RWPE2 (cell line): ENCODE measurements at regions not wholly inside any gene's neighbourhood (a gene's known extent, or its start where the extent isn't known, plus 50 kb on each side); places are given as distances from the start of the nearest gene placed in this dataset.

Experiments
- ATAC-seq: fragments of 200-7000 bp; cut with Tn5 transposase; 3 replicates; pipeline ENCODE4 v1.9.1; 2021; ENCODE audit warnings: low read depth
- DNase-seq: peaks from one replicate; pipeline ENCODE4 v3.0.0-alpha.2; 2020; ENCODE audit warnings: low spot score
- H3K27ac ChIP-seq: fragments of 450-650 bp; 2 replicates; pipeline ENCODE4 v1.5.1; 2017; ENCODE audit warnings: mild to moderate bottlenecking; ENCODE audit not compliant: poor library complexity, severe bottlenecking
- H3K27me3 ChIP-seq: fragments of 250-450 bp; sonication (Bioruptor Pico); 2 replicates; pipeline ENCODE4 v1.5.1; 2021; ENCODE audit warnings: mild to moderate bottlenecking, moderate library complexity; ENCODE audit not compliant: insufficient read depth, poor library complexity, severe bottlenecking
- H3K36me3 ChIP-seq: fragments of 250-450 bp; sonication (Bioruptor Pico); 2 replicates; pipeline ENCODE4 v1.5.1; 2020; ENCODE audit warnings: low read depth, mild to moderate bottlenecking, moderate library complexity
- H3K4me1 ChIP-seq: fragments of 250-450 bp; sonication (Bioruptor Pico); 2 replicates; pipeline ENCODE4 v1.5.1; 2021; ENCODE audit warnings: mild to moderate bottlenecking, moderate library complexity; ENCODE audit not compliant: insufficient read depth, poor library complexity, severe bottlenecking
- H3K4me3 ChIP-seq: fragments of 250-450 bp; sonication (Bioruptor Pico); 2 replicates; pipeline ENCODE4 v1.5.1; 2021; ENCODE audit warnings: mild to moderate bottlenecking, moderate library complexity; ENCODE audit not compliant: severe bottlenecking
- H3K9me3 ChIP-seq: fragments of 250-450 bp; sonication (Bioruptor Pico); 2 replicates; pipeline ENCODE4 v1.5.1; 2021; ENCODE audit warnings: mild to moderate bottlenecking, moderate library complexity; ENCODE audit not compliant: severe bottlenecking
- TF ChIP-seq, protein P1 (sequence below): fragments of 450-650 bp; IDR thresholded peaks from one replicate; pipeline ENCODE4 v1.5.1; 2017; ENCODE audit warnings: mild to moderate bottlenecking, moderate library complexity; ENCODE audit not compliant: poor library complexity, severe bottlenecking

- DNase-seq (no peak), ATAC-seq (no peak)
- no peak overlapping the region for H3K4me3 ChIP-seq
- no peak overlapping the region for H3K27ac ChIP-seq
- H3K4me1 ChIP-seq: peaks cover 4% of the 10 kb centered on the region
- no peaks in the 10 kb centered on the region for H3K36me3 ChIP-seq
- no peaks in the 10 kb centered on the region for H3K9me3 ChIP-seq
- H3K27me3 ChIP-seq: no peaks in the 10 kb centered on the region
- TF ChIP-seq, protein P1, sequence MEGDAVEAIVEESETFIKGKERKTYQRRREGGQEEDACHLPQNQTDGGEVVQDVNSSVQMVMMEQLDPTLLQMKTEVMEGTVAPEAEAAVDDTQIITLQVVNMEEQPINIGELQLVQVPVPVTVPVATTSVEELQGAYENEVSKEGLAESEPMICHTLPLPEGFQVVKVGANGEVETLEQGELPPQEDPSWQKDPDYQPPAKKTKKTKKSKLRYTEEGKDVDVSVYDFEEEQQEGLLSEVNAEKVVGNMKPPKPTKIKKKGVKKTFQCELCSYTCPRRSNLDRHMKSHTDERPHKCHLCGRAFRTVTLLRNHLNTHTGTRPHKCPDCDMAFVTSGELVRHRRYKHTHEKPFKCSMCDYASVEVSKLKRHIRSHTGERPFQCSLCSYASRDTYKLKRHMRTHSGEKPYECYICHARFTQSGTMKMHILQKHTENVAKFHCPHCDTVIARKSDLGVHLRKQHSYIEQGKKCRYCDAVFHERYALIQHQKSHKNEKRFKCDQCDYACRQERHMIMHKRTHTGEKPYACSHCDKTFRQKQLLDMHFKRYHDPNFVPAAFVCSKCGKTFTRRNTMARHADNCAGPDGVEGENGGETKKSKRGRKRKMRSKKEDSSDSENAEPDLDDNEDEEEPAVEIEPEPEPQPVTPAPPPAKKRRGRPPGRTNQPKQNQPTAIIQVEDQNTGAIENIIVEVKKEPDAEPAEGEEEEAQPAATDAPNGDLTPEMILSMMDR: no peak
These were observed 122.0 kb downstream of the BOD1 start for GRCh38 chr5:173494446-173494845.

DNA sequence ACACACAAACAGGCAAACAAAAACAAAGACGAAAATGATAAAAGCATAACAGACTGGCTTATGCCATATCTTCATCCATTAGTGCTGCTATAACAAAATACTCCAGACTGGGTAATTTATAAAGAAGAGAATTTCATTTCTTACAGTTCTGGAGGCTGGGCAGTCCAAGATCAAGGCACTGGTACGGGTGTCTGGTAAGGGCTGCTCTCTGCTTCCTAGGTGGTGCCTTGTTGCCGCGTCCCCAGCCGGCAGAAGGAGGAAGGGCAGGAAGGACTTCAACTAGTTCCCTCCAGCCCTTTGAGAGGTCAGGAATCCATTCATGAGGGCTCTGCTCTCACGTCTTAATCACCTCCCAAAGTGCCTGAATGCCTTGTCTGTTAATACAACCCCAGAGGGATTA lies 122.6 kb downstream of the BOD1 start:
- Histone ChIP-seq H3K4me3 (no peak overlapping the region), H3K9me3 (no peaks in the 10 kb centered on the region), H3K27ac (no peak overlapping the region), H3K27me3 (no peaks in the 10 kb centered on the region), H3K4me1 (peaks cover 4% of the 10 kb centered on the region), H3K36me3 (no peaks in the 10 kb centered on the region)
- ATAC-seq (no peak), DNase-seq (no peak)
- TF ChIP-seq, protein P1: no peak

DNA sequence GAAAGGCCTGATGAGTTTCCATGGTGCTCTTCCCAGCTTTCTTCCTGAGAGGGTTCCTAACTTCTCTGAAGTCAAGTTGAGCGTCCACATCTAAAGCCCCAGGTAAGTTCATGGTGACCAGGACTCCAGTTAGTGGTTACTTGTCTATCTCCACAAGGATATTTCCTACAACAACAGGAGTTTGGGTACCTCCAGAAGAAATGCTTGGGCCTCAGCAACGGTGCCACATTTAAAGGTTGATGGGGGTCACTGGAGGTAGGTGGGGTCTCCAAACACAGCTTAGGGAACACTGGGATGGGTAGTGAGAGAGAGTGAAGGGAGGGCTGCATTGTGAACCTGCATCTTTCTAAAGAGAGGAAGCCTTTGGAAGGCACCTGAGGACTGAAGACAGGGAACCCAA lies 123.4 kb downstream of the BOD1 start:
- DNase-seq: no peak
- no peaks in the 10 kb centered on the region for H3K9me3 ChIP-seq

DNA sequence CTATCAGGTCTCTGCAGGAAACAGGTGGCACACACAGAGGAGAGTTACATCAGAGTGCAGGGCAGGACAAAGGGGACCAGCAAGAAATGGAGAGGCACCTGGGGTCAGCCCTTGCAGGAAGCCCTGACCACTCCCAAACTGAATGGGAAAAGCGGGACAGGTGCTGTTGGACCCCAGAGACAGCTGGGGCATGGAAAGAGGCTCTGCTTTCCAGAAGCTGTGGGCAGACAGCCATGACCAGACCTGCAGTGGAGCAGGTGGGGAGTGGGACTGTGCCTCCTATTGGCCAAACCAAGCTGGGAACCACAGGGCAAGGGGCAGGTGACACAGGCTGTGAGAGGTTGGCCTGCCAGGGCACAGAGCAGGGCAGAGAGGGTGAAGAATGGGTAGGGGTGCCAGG lies 125.8 kb downstream of the BOD1 start:
- no peaks in the 10 kb centered on the region for H3K4me1 ChIP-seq
- H3K9me3 ChIP-seq: no peaks in the 10 kb centered on the region
- H3K27ac ChIP-seq: no peak overlapping the region
- H3K27me3 ChIP-seq: no peaks in the 10 kb centered on the region
- no peak for DNase-seq
- TF ChIP-seq, protein P1: no peak
- H3K4me3 ChIP-seq: no peak overlapping the region
- no peak for ATAC-seq
- no peaks in the 10 kb centered on the region for H3K36me3 ChIP-seq

More for the DNA sequence above, 123.4 kb downstream of the BOD1 start:
- TF ChIP-seq, protein P1: no peak
- H3K4me3 ChIP-seq: no peak overlapping the region
- ATAC-seq: no peak
- no peaks in the 10 kb centered on the region for H3K36me3 ChIP-seq
- H3K4me1 ChIP-seq: no peaks in the 10 kb centered on the region
- no peak overlapping the region for H3K27ac ChIP-seq
- no peaks in the 10 kb centered on the region for H3K27me3 ChIP-seq

DNA sequence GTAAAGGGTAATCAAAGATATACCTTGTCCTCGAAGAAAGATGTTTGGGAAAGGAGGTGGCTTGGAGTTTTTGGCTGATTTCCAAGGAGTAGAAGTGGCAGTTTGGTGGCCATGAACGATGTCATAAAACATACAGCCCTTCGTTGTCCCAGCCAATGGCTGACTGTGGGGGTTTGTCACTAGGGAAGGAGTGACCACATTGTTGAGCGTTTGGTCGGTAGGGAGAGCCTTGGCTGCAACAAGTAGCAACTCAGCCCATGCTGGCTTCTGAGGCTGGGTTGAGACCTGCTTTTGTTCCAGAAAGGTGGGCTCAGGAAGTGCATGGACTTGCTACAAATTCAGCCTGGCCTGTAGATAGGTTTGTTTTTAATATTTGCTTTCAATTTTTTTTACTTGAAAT lies 128.3 kb downstream of the BOD1 start:
- H3K4me1 ChIP-seq: peaks cover 4% of the 10 kb centered on the region
- TF ChIP-seq, protein P1: no peak
- no peak overlapping the region for H3K4me3 ChIP-seq
- DNase-seq: no peak
- H3K27me3 ChIP-seq: no peaks in the 10 kb centered on the region
- H3K9me3 ChIP-seq: no peaks in the 10 kb centered on the region
- ATAC-seq: no peak
- H3K36me3 ChIP-seq: no peaks in the 10 kb centered on the region
- no peak overlapping the region for H3K27ac ChIP-seq
